SU-DHL-6 (cell line): ENCODE measurements at regions not wholly inside any gene's neighbourhood (a gene's known extent, or its start where the extent isn't known, plus 50 kb on each side); places are given as distances from the start of the nearest gene placed in this dataset.

Experiments
- EZH2phosphoT487 ChIP-seq: fragments of 200-600 bp; sonication (generic), shearing (Covaris generic); conservative IDR thresholded peaks from 2 replicates; pipeline ENCODE4 v1.6.1; 2018; ENCODE audit warnings: mild to moderate bottlenecking, antibody characterized with exemption, low read length, moderate library complexity, mixed read lengths
- TF ChIP-seq, protein P1 (sequence below): fragments of 200-600 bp; sonication (generic); IDR thresholded peaks from one replicate; pipeline ENCODE4 v1.5.1; 2017; ENCODE audit warnings: antibody characterized with exemption, mild to moderate bottlenecking, low read length, moderate library complexity; ENCODE audit not compliant: insufficient read depth, poor library complexity, severe bottlenecking

DNA sequence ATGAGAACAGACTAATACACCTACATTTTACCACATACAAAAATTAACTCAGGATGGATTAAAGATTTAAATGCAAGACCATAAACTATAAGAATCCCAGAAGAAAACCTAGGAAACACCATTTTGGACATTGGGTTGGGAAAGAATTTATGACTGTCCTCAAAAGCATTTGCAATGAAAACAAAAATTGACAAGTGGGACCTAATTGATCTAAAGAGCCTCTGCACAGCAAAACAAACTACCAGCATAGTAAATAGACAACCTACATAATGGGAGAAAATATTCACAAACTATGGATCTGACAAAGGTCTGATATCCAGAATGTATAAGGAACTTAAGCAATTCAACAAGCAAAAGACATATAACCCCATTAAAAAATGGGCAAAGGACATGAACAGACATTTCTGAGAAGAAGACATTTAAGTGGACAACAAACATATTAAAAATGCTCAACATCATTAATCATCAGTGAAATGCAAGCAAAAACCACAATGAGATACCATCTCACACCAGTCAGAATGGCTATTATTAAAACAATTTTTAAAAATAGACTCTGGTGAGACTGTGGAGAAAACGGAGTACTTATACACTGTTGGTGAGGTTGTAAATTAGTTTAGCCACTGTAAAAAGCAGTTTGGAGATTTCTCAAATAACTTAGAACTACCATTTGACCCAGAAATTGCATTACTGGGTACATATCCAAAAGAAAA, 221.7 kb upstream of the DIPK2B start:
- TF ChIP-seq, protein P1, sequence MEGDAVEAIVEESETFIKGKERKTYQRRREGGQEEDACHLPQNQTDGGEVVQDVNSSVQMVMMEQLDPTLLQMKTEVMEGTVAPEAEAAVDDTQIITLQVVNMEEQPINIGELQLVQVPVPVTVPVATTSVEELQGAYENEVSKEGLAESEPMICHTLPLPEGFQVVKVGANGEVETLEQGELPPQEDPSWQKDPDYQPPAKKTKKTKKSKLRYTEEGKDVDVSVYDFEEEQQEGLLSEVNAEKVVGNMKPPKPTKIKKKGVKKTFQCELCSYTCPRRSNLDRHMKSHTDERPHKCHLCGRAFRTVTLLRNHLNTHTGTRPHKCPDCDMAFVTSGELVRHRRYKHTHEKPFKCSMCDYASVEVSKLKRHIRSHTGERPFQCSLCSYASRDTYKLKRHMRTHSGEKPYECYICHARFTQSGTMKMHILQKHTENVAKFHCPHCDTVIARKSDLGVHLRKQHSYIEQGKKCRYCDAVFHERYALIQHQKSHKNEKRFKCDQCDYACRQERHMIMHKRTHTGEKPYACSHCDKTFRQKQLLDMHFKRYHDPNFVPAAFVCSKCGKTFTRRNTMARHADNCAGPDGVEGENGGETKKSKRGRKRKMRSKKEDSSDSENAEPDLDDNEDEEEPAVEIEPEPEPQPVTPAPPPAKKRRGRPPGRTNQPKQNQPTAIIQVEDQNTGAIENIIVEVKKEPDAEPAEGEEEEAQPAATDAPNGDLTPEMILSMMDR = no peak
- TF ChIP-seq EZH2phosphoT487 = no peak
